T-helper 17 cell (primary cell): ENCODE measurements at regions not wholly inside any gene's neighbourhood (a gene's known extent, or its start where the extent isn't known, plus 50 kb on each side); places are given as distances from the start of the nearest gene placed in this dataset.
A peak's percentile ranks its signal among the peaks of the same experiment; 100 is the strongest.

ENCODE experiments used
- ATAC-seq: fragments of 150-1000 bp; cut with Tn5 transposase; 2 replicates; pipeline ENCODE4 v1.10.0; 2021; ENCODE audit warnings: mild to moderate bottlenecking, moderate library complexity
- DNase-seq, 3 donors: peaks; one replicate each; pipeline versions ENCODE4 v3.0.0 to v3.0.0-alpha.2; 2020 to 2021
- H3K9me3 ChIP-seq: one replicate; pipeline ENCODE4 v1.7.0; 2013; ENCODE audit warnings: low read length, mild to moderate bottlenecking; ENCODE audit not compliant: control insufficient read depth, poor library complexity, severe bottlenecking
- H3K27ac Mint-ChIP-seq: one replicate; pipeline ENCODE4 v1.8.0; 2022; ENCODE audit warnings: mild to moderate bottlenecking, moderate library complexity, mixed read lengths
- H3K27me3 Mint-ChIP-seq: one replicate; pipeline ENCODE4 v1.8.0; 2022; ENCODE audit warnings: mixed read lengths
- H3K36me3 Mint-ChIP-seq: one replicate; pipeline ENCODE4 v1.8.0; 2022; ENCODE audit warnings: low read depth, mixed read lengths
- H3K4me1 Mint-ChIP-seq: one replicate; pipeline ENCODE4 v1.8.0; 2022; ENCODE audit warnings: mild to moderate bottlenecking, mixed read lengths
- H3K4me3 Mint-ChIP-seq: one replicate; pipeline ENCODE4 v1.8.0; 2022; ENCODE audit warnings: mild to moderate bottlenecking, moderate library complexity, mixed read lengths

GRCh38 chr4:177587989-177588388 is 145.8 kb upstream of the AGA start:
- ATAC-seq: no peak

GRCh38 chr4:177595386-177595785 is 153.1 kb upstream of the AGA start:
- DNase-seq (no peak), ATAC-seq (no peak)
- no peaks in the 10 kb centered on the region for H3K9me3 ChIP-seq
- Mint-ChIP-seq H3K4me1 (no peaks in the 10 kb centered on the region), H3K4me3 (no peak overlapping the region), H3K27ac (no peak overlapping the region), H3K36me3 (no peaks in the 10 kb centered on the region), H3K27me3 (no peaks in the 10 kb centered on the region)

More at GRCh38 chr4:177587989-177588388, 145.8 kb upstream of the AGA start:
- no peaks in the 10 kb centered on the region for H3K9me3 ChIP-seq
- H3K27ac Mint-ChIP-seq: no peak overlapping the region
- H3K36me3 Mint-ChIP-seq: no peaks in the 10 kb centered on the region
- H3K4me3 Mint-ChIP-seq: no peak overlapping the region
- no peak for DNase-seq
- H3K27me3 Mint-ChIP-seq: no peaks in the 10 kb centered on the region
- no peaks in the 10 kb centered on the region for H3K4me1 Mint-ChIP-seq

- H3K9me3 ChIP-seq: no peaks in the 10 kb centered on the region
- DNase-seq: no peak
- Mint-ChIP-seq H3K4me3 (no peak overlapping the region), H3K36me3 (no peaks in the 10 kb centered on the region), H3K27ac (no peak overlapping the region), H3K27me3 (no peaks in the 10 kb centered on the region), H3K4me1 (no peaks in the 10 kb centered on the region)
- no peak for ATAC-seq
Observed at GRCh38 chr4:177596035-177596434, 153.8 kb upstream of the AGA start.

GRCh38 chr4:177596991-177597390 is 154.8 kb upstream of the AGA start:
- no peak for ATAC-seq
- H3K9me3 ChIP-seq: no peaks in the 10 kb centered on the region
- Mint-ChIP-seq H3K36me3 (no peaks in the 10 kb centered on the region), H3K4me3 (no peak overlapping the region), H3K27me3 (no peaks in the 10 kb centered on the region), H3K27ac (no peak overlapping the region), H3K4me1 (no peaks in the 10 kb centered on the region)
- DNase-seq: no peak

GRCh38 chr4:177605252-177605651 is 163.0 kb upstream of the AGA start:
- Mint-ChIP-seq H3K27ac (no peak overlapping the region), H3K27me3 (no peaks in the 10 kb centered on the region), H3K4me3 (no peak overlapping the region), H3K36me3 (no peaks in the 10 kb centered on the region), H3K4me1 (no peaks in the 10 kb centered on the region)
- DNase-seq (no peak), ATAC-seq (no peak)
- H3K9me3 ChIP-seq: no peaks in the 10 kb centered on the region

GRCh38 chr4:177607111-177607573 is 164.9 kb upstream of the AGA start:
- Mint-ChIP-seq H3K4me1 (no peaks in the 10 kb centered on the region), H3K27me3 (no peaks in the 10 kb centered on the region), H3K27ac (no peak overlapping the region), H3K36me3 (no peaks in the 10 kb centered on the region), H3K4me3 (no peak overlapping the region)
- ATAC-seq (no peak), DNase-seq (no peak)
- no peaks in the 10 kb centered on the region for H3K9me3 ChIP-seq

GRCh38 chr4:177611974-177612664 is 169.9 kb upstream of the AGA start:
- peaks cover 7% of the 10 kb centered on the region for H3K27me3 Mint-ChIP-seq
- no peak for ATAC-seq
- H3K4me1 Mint-ChIP-seq: no peaks in the 10 kb centered on the region
- peaks cover 2% of the 10 kb centered on the region for H3K36me3 Mint-ChIP-seq
- H3K4me3 Mint-ChIP-seq: no peak overlapping the region
- H3K27ac Mint-ChIP-seq: no peak overlapping the region
- no peaks in the 10 kb centered on the region for H3K9me3 ChIP-seq
- no peak for DNase-seq

GRCh38 chr4:177612684-177613083 is 170.4 kb upstream of the AGA start:
- peaks cover 7% of the 10 kb centered on the region for H3K27me3 Mint-ChIP-seq
- H3K36me3 Mint-ChIP-seq: peaks cover 2% of the 10 kb centered on the region
- H3K4me1 Mint-ChIP-seq: no peaks in the 10 kb centered on the region
- no peaks in the 10 kb centered on the region for H3K9me3 ChIP-seq
- H3K27ac Mint-ChIP-seq: no peak overlapping the region
- ATAC-seq: no peak
- no peak overlapping the region for H3K4me3 Mint-ChIP-seq
- no peak for DNase-seq

- H3K9me3 ChIP-seq: no peaks in the 10 kb centered on the region
- DNase-seq (no peak), ATAC-seq (no peak)
- Mint-ChIP-seq H3K27ac (no peak overlapping the region), H3K4me1 (no peaks in the 10 kb centered on the region), H3K36me3 (no peaks in the 10 kb centered on the region), H3K4me3 (no peak overlapping the region), H3K27me3 (no peaks in the 10 kb centered on the region)
Observed at GRCh38 chr4:177632481-177632880, 190.2 kb upstream of the AGA start.

GRCh38 chr4:177638871-177639270 is 196.6 kb upstream of the AGA start:
- Mint-ChIP-seq H3K27me3 (no peaks in the 10 kb centered on the region), H3K36me3 (no peaks in the 10 kb centered on the region), H3K27ac (no peak overlapping the region), H3K4me1 (no peaks in the 10 kb centered on the region), H3K4me3 (no peak overlapping the region)
- H3K9me3 ChIP-seq: no peaks in the 10 kb centered on the region
- DNase-seq (no peak), ATAC-seq (no peak)

- ATAC-seq: no peak
- no peaks in the 10 kb centered on the region for H3K9me3 ChIP-seq
- Mint-ChIP-seq H3K27ac (no peak overlapping the region), H3K4me3 (no peak overlapping the region), H3K36me3 (no peaks in the 10 kb centered on the region), H3K27me3 (no peaks in the 10 kb centered on the region), H3K4me1 (no peaks in the 10 kb centered on the region)
- no peak for DNase-seq
Observed at GRCh38 chr4:177640864-177641263, 198.6 kb upstream of the AGA start.

- no peaks in the 10 kb centered on the region for H3K9me3 ChIP-seq
- DNase-seq: no peak
- Mint-ChIP-seq H3K36me3 (no peaks in the 10 kb centered on the region), H3K4me3 (no peak overlapping the region), H3K27ac (no peak overlapping the region), H3K27me3 (peaks cover 4% of the 10 kb centered on the region), H3K4me1 (no peaks in the 10 kb centered on the region)
- ATAC-seq: no peak
Observed at GRCh38 chr4:177660223-177660622, 218.0 kb upstream of the AGA start.

- Mint-ChIP-seq H3K4me3 (peak overlapping the region; percentile 41), H3K27ac (no peak overlapping the region), H3K36me3 (no peaks in the 10 kb centered on the region), H3K27me3 (peaks cover 4% of the 10 kb centered on the region), H3K4me1 (no peaks in the 10 kb centered on the region)
- H3K9me3 ChIP-seq: no peaks in the 10 kb centered on the region
- ATAC-seq (no peak), DNase-seq (no peak)
Observed at GRCh38 chr4:177667687-177668086, 225.4 kb upstream of the AGA start.

GRCh38 chr4:177671387-177671786 is 229.2 kb upstream of the AGA start:
- Mint-ChIP-seq H3K27me3 (peaks cover 5% of the 10 kb centered on the region), H3K4me3 (no peak overlapping the region), H3K27ac (no peak overlapping the region), H3K36me3 (no peaks in the 10 kb centered on the region), H3K4me1 (no peaks in the 10 kb centered on the region)
- no peak for DNase-seq
- no peak for ATAC-seq
- no peaks in the 10 kb centered on the region for H3K9me3 ChIP-seq
